PFSK-1 (cell line): ENCODE measurements at regions not wholly inside any gene's neighbourhood (a gene's known extent, or its start where the extent isn't known, plus 50 kb on each side); places are given as distances from the start of the nearest gene placed in this dataset.

ENCODE experiments used
- FOXP2 ChIP-seq: optimal IDR thresholded peaks from 2 replicates; pipeline ENCODE3; 2011; ENCODE audit warnings: borderline replicate concordance, control low read depth, inconsistent platforms; ENCODE audit not compliant: insufficient read depth; ENCODE audit errors: extremely low read length, extremely low read depth
- POLR2AphosphoS5 ChIP-seq: IDR thresholded peaks from 2 replicates; pipeline ENCODE4 v1.6.1; 2012; ENCODE audit warnings: low read depth, mild to moderate bottlenecking, control low read depth, low read length, moderate library complexity
- SIN3A ChIP-seq: IDR thresholded peaks from 2 replicates; pipeline ENCODE4 v1.6.1; 2012; ENCODE audit warnings: mild to moderate bottlenecking, low read length, moderate library complexity, borderline replicate concordance; ENCODE audit not compliant: insufficient read depth
- TAF1 ChIP-seq: IDR thresholded peaks from 2 replicates; pipeline ENCODE4 v1.6.1; 2012; ENCODE audit warnings: low read length, control low read depth, borderline replicate concordance; ENCODE audit not compliant: insufficient read depth
- TF ChIP-seq, protein P1 (sequence below), 2 experiments: IDR thresholded peaks; 2 replicates each; pipeline versions ENCODE4 v1.6.1 to v1.8.0; 2011 to 2012; ENCODE audit warnings: low read depth in 2 of 2, low read length in 2 of 2, control low read depth in 1 of 2, inconsistent platforms in 1 of 2, mild to moderate bottlenecking in 1 of 2, moderate library complexity in 1 of 2; ENCODE audit not compliant: insufficient read depth in 1 of 2

DNA sequence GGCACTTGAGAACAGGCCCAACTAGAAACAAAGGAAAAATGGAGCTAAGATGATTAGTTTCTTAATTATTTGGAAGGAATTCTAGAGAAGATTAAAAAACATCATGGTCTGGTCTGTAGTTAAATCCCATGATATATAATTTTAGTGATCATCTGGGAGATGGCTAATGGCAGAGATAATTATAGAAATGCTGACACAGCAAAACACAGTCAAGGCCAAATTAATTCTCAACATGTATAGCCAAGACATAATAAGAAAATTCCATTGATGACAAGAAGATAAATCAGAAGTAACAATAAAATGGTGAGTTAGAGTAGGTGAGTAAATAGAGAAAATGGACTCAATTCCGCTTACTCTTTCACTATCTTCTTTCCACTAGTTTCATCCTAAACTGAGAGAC lies 59.2 kb upstream of the ITGA4 start:
- TF ChIP-seq SIN3A = no peak
- no peak for TF ChIP-seq POLR2AphosphoS5
- TF ChIP-seq, protein P1, sequence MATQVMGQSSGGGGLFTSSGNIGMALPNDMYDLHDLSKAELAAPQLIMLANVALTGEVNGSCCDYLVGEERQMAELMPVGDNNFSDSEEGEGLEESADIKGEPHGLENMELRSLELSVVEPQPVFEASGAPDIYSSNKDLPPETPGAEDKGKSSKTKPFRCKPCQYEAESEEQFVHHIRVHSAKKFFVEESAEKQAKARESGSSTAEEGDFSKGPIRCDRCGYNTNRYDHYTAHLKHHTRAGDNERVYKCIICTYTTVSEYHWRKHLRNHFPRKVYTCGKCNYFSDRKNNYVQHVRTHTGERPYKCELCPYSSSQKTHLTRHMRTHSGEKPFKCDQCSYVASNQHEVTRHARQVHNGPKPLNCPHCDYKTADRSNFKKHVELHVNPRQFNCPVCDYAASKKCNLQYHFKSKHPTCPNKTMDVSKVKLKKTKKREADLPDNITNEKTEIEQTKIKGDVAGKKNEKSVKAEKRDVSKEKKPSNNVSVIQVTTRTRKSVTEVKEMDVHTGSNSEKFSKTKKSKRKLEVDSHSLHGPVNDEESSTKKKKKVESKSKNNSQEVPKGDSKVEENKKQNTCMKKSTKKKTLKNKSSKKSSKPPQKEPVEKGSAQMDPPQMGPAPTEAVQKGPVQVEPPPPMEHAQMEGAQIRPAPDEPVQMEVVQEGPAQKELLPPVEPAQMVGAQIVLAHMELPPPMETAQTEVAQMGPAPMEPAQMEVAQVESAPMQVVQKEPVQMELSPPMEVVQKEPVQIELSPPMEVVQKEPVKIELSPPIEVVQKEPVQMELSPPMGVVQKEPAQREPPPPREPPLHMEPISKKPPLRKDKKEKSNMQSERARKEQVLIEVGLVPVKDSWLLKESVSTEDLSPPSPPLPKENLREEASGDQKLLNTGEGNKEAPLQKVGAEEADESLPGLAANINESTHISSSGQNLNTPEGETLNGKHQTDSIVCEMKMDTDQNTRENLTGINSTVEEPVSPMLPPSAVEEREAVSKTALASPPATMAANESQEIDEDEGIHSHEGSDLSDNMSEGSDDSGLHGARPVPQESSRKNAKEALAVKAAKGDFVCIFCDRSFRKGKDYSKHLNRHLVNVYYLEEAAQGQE (IDR thresholded peaks at IDR 0.05; ENCODE audit: insufficient read depth in 1 of 2, low read depth in 2 of 2, low read length in 2 of 2) = no peak
- no peak for TF ChIP-seq FOXP2
- no peak for TF ChIP-seq TAF1

DNA sequence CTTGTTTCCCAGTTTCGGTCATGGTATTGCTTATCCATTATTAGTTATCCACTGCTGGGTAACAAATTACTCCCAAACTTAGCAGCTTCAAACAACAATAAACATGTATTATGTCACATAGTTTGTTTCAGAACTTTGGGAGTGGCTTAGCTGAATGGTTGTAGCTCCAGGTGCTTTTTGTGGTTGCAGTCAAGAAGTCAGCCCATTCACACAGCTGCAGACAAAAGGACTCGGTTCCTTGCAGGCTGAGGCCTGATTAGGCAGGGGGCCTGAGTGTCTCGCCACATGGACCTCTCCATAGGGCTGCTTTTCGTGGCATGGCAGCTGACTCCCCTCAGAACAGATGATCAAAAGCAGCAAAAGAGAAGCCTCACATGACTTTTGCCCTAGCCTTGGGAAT lies 58.2 kb upstream of the ITGA4 start:
- TF ChIP-seq, protein P1 (IDR thresholded peaks at IDR 0.05; ENCODE audit: insufficient read depth in 1 of 2, low read depth in 2 of 2, low read length in 2 of 2) = no peak
- no peak for TF ChIP-seq SIN3A
- TF ChIP-seq POLR2AphosphoS5 = no peak
- no peak for TF ChIP-seq TAF1
- TF ChIP-seq FOXP2 = no peak

DNA sequence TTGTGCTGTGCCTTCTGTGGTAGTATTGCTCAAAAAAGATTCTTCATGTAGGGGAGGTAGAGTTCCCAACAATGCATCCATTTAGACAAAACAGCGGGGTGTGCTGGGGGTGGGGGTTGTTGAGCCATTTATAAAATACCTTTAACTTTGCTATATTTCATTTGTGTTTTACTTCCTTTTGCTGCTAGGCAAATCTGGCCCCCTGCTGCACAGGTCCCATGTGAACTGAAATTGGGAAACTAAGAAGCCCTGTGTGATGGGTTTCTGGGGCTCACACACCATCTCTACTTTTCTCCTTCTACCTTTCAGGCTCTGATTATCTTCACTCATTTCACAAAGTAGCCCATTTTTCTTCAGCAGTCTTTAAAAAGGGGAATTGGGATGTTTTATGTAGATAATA lies 52.7 kb upstream of the ITGA4 start:
- no peak for TF ChIP-seq TAF1
- TF ChIP-seq FOXP2 = no peak
- no peak for TF ChIP-seq POLR2AphosphoS5
- TF ChIP-seq SIN3A = no peak
- TF ChIP-seq, protein P1 (IDR thresholded peaks at IDR 0.05; ENCODE audit: insufficient read depth in 1 of 2, low read depth in 2 of 2, low read length in 2 of 2) = no peak

DNA sequence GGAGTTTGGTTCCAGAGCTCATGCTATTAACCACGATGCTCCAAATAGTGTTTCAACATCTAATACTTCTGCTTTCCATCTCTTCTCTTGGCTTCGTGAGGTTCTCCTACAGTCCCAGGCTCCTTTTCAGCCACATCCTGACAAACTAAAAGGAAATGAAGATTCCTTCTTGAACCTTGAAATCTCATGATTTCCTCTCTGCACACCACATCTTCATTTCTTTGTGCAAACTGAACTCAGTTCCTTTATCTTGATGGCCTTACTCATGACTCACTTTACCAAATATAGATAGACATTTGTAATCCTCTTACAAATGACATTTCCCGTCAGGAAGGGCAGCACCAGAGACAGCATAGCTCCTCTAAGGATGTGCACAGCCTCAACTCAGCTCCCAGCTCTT lies 50.0 kb upstream of the ITGA4 start:
- no peak for TF ChIP-seq POLR2AphosphoS5
